GM19238 (cell line): ENCODE measurements at regions not wholly inside any gene's neighbourhood (a gene's known extent, or its start where the extent isn't known, plus 50 kb on each side); places are given as distances from the start of the nearest gene placed in this dataset.
"Not testable (repeated sequence)": the region's sequence is repeated elsewhere in the genome, so short reads cannot be mapped to it uniquely, and the experiment has no call there.

ENCODE experiments used
- DNase-seq: peaks from one replicate; pipeline ENCODE4 v3.0.0; 2011; ENCODE audit warnings: low spot score; ENCODE audit not compliant: insufficient read length

GRCh38 chr15:20368974-20369373, 172.6 kb downstream of the GOLGA6L6 start:
- DNase-seq = no peak

- no peak for DNase-seq
Measured at GRCh38 chr15:20367093-20367492, 174.5 kb downstream of the GOLGA6L6 start.

GRCh38 chr15:20363591-20363990, 178.0 kb downstream of the GOLGA6L6 start:
- DNase-seq = not testable (repeated sequence)

- DNase-seq = no peak
Measured at GRCh38 chr15:20361091-20361490, 180.5 kb downstream of the GOLGA6L6 start.

GRCh38 chr15:20358779-20359414, 182.7 kb downstream of the GOLGA6L6 start:
- no peak for DNase-seq

- peak; percentile 6 for DNase-seq
Measured at GRCh38 chr15:20358066-20358778, 183.4 kb downstream of the GOLGA6L6 start.

GRCh38 chr15:20357481-20358065, 184.0 kb downstream of the GOLGA6L6 start:
- DNase-seq = peak; percentile 16

GRCh38 chr15:20356911-20357480, 184.6 kb downstream of the GOLGA6L6 start:
- DNase-seq = peak; percentile 23

- DNase-seq = peak; percentile 87
Measured at GRCh38 chr15:20356444-20356910, 185.1 kb downstream of the GOLGA6L6 start.

- DNase-seq = peak; percentile 13
Measured at GRCh38 chr15:20355256-20355868, 186.2 kb downstream of the GOLGA6L6 start.

- DNase-seq = not testable (repeated sequence)
Measured at GRCh38 chr15:20354884-20355223, 186.7 kb downstream of the GOLGA6L6 start.

GRCh38 chr15:20353966-20354883, 187.4 kb downstream of the GOLGA6L6 start:
- no peak for DNase-seq

GRCh38 chr15:20352241-20353200, 189.1 kb downstream of the GOLGA6L6 start:
- DNase-seq = peak; percentile 14

GRCh38 chr15:20351448-20351971, 190.1 kb downstream of the GOLGA6L6 start:
- peak; percentile 16 for DNase-seq

GRCh38 chr15:20349774-20350498, 191.7 kb downstream of the GOLGA6L6 start:
- peak; percentile 15 for DNase-seq

- DNase-seq = peak; percentile 11
Measured at GRCh38 chr15:20348900-20349773, 192.5 kb downstream of the GOLGA6L6 start.

- no peak for DNase-seq
Measured at GRCh38 chr15:20348291-20348899, 193.2 kb downstream of the GOLGA6L6 start.
